HG03342 (cell line): ENCODE measurements at regions not wholly inside any gene's neighbourhood (a gene's known extent, or its start where the extent isn't known, plus 50 kb on each side); places are given as distances from the start of the nearest gene placed in this dataset.

Experiments
- ATAC-seq: cut with Tn5 transposase; IDR thresholded peaks from one replicate; pipeline ENCODE4 v1.9.1; 2021; ENCODE audit warnings: mild to moderate bottlenecking, moderate library complexity; ENCODE audit not compliant: unreplicated experiment

- ATAC-seq = no peak
Measured at GRCh38 chr13:63567031-63567430, 2151.4 kb upstream of the PCDH20 start.

GRCh38 chr13:63554157-63554556, 2138.5 kb upstream of the PCDH20 start:
- ATAC-seq = no peak

GRCh38 chr13:63551731-63552130, 2136.1 kb upstream of the PCDH20 start:
- no peak for ATAC-seq

- no peak for ATAC-seq
Measured at GRCh38 chr13:63546524-63546923, 2130.9 kb upstream of the PCDH20 start.

GRCh38 chr13:63542770-63543169, 2127.1 kb upstream of the PCDH20 start:
- ATAC-seq = no peak

- no peak for ATAC-seq
Measured at GRCh38 chr13:63541336-63541735, 2125.7 kb upstream of the PCDH20 start.

GRCh38 chr13:63540061-63540460, 2124.4 kb upstream of the PCDH20 start:
- no peak for ATAC-seq

GRCh38 chr13:63517371-63517770, 2101.7 kb upstream of the PCDH20 start:
- no peak for ATAC-seq

- no peak for ATAC-seq
Measured at GRCh38 chr13:63516124-63516523, 2100.5 kb upstream of the PCDH20 start.

GRCh38 chr13:63514886-63515285, 2099.2 kb upstream of the PCDH20 start:
- no peak for ATAC-seq

GRCh38 chr13:63512095-63512494, 2096.4 kb upstream of the PCDH20 start:
- no peak for ATAC-seq

GRCh38 chr13:63501702-63502101, 2086.1 kb upstream of the PCDH20 start:
- no peak for ATAC-seq

GRCh38 chr13:63497601-63498000, 2082.0 kb upstream of the PCDH20 start:
- no peak for ATAC-seq

GRCh38 chr13:63492604-63493003, 2077.0 kb upstream of the PCDH20 start:
- no peak for ATAC-seq

GRCh38 chr13:63490149-63490548, 2074.5 kb upstream of the PCDH20 start:
- ATAC-seq = no peak

- no peak for ATAC-seq
Measured at GRCh38 chr13:63481334-63481733, 2065.7 kb upstream of the PCDH20 start.

GRCh38 chr13:63472711-63473110, 2057.1 kb upstream of the PCDH20 start:
- no peak for ATAC-seq

- ATAC-seq = peak; percentile 94
Measured at GRCh38 chr13:63463782-63464610, 2048.3 kb upstream of the PCDH20 start.

GRCh38 chr13:63460462-63461090, 2044.9 kb upstream of the PCDH20 start:
- no peak for ATAC-seq

- ATAC-seq = no peak
Measured at GRCh38 chr13:63457186-63457585, 2041.5 kb upstream of the PCDH20 start.

GRCh38 chr13:63455938-63456337, 2040.3 kb upstream of the PCDH20 start:
- ATAC-seq = no peak

- no peak for ATAC-seq
Measured at GRCh38 chr13:63449550-63449949, 2033.9 kb upstream of the PCDH20 start.
